ENCODE measurements at regions not wholly inside any gene's neighbourhood (a gene's known extent, or its start where the extent isn't known, plus 50 kb on each side); places are given as distances from the start of the nearest gene placed in this dataset.

DNA sequence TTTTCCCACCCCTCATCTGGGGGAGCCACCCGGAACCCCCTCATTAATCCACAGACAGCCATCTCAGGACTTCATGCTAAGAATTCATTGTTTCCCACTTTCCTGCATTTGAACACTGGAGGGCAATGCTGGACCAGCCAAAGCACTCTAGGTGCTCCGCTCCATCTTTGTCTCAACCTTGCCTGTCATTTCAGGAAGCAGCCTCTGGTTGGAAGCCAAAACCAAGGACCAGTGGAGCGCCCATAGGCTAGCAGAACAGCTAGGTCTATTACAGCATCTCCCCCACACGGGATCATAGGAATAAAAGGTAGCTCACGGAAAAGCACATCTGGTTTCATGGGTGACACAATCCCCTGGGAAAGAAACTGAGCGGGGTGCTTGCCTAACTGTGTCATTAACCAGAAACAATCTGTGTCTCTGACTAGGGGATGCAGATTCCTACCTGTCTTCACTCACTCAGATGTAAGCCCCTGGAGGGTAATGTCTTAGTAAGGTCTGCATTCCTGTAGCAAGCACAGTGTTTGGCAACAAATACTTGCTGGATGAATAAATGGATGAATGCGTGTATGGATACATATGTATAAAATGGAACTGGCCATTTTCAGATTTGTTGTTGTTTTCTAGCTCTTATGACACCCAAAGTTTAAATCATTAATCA is 197.0 kb downstream of the DAD1 start:
- TF ChIP-seq, protein P1, sequence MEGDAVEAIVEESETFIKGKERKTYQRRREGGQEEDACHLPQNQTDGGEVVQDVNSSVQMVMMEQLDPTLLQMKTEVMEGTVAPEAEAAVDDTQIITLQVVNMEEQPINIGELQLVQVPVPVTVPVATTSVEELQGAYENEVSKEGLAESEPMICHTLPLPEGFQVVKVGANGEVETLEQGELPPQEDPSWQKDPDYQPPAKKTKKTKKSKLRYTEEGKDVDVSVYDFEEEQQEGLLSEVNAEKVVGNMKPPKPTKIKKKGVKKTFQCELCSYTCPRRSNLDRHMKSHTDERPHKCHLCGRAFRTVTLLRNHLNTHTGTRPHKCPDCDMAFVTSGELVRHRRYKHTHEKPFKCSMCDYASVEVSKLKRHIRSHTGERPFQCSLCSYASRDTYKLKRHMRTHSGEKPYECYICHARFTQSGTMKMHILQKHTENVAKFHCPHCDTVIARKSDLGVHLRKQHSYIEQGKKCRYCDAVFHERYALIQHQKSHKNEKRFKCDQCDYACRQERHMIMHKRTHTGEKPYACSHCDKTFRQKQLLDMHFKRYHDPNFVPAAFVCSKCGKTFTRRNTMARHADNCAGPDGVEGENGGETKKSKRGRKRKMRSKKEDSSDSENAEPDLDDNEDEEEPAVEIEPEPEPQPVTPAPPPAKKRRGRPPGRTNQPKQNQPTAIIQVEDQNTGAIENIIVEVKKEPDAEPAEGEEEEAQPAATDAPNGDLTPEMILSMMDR (IDR thresholded peaks at IDR 0.05; ENCODE audit: low read depth, low read length), result peak; percentile 73
- peak; percentile 68 for DNase-seq
- Histone ChIP-seq H3K36me3 (no peaks in the 10 kb centered on the region), H3K4me3 (ENCODE audit: low read depth, low read length) (no peak overlapping the region), H3K27ac (no peak overlapping the region), H3K27me3 (ENCODE audit: insufficient read depth, low read depth, severe bottlenecking) (peaks cover 50% of the 10 kb centered on the region), H3K9me3 (ENCODE audit: severe bottlenecking) (no peaks in the 10 kb centered on the region)

DNA sequence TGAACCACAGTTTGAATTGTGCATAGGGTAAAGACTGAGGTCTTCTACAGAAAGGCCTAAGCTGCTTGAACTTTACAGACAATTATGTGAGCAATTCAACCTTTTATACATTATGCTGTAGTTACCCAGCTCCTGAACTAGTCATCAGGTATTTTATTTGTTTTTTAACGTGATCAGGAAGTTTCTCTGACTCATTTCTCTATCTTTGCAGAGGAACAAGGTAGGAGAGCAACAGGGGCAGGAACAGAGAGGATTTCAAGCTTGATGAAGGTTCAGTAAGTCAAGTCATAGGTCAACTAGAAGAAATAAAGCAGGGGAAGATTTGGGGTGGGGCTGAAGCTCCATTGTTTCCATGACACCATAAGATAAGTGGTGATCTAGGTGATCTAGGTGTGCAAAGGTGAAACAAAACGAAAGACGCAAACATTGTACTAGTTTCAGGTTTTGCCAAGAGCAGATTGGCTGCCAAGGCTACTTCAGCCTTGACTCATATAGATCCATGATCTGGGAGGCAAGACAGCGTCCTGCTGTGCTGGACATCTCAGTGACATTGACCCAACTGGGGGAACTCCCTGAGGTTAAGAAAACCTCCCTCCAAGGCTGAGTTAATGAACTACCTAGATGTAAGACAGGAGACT is 198.1 kb downstream of the DAD1 start:
- no peak for DNase-seq
- Histone ChIP-seq H3K36me3 (no peaks in the 10 kb centered on the region), H3K27me3 (ENCODE audit: insufficient read depth, low read depth, severe bottlenecking) (peaks cover 56% of the 10 kb centered on the region), H3K27ac (no peak overlapping the region), H3K4me3 (ENCODE audit: low read depth, low read length) (no peak overlapping the region), H3K9me3 (ENCODE audit: severe bottlenecking) (no peaks in the 10 kb centered on the region)
- TF ChIP-seq, protein P1 (IDR thresholded peaks at IDR 0.05; ENCODE audit: low read depth, low read length), result no peak

DNA sequence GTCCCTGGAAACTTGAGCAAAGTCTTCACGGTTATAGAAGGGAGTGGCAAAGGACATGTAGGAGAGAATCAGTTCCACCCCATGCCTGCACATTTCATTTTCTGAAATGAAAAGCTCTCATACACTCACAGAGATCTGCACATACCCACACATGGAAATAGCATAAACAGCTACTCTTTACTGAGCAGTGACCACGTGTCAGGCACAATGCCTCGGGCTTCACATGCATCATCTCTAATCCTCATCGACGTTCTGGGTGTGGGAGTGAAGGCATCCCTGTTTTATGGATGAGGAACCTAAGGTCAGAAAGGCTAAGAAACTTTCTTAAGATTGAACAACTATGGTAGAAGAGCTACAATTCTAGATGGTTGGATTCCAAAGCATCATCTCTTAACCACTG is 198.8 kb downstream of the DAD1 start:
- TF ChIP-seq, protein P1 (IDR thresholded peaks at IDR 0.05; ENCODE audit: low read depth, low read length), result no peak
- H3K4me3 ChIP-seq (ENCODE audit: low read depth, low read length), result no peak overlapping the region
- H3K27ac ChIP-seq, result no peak overlapping the region
- H3K9me3 ChIP-seq (ENCODE audit: severe bottlenecking), result no peaks in the 10 kb centered on the region
- H3K36me3 ChIP-seq, result no peaks in the 10 kb centered on the region
- peaks cover 55% of the 10 kb centered on the region for H3K27me3 ChIP-seq (ENCODE audit: insufficient read depth, low read depth, severe bottlenecking)
- no peak for DNase-seq

DNA sequence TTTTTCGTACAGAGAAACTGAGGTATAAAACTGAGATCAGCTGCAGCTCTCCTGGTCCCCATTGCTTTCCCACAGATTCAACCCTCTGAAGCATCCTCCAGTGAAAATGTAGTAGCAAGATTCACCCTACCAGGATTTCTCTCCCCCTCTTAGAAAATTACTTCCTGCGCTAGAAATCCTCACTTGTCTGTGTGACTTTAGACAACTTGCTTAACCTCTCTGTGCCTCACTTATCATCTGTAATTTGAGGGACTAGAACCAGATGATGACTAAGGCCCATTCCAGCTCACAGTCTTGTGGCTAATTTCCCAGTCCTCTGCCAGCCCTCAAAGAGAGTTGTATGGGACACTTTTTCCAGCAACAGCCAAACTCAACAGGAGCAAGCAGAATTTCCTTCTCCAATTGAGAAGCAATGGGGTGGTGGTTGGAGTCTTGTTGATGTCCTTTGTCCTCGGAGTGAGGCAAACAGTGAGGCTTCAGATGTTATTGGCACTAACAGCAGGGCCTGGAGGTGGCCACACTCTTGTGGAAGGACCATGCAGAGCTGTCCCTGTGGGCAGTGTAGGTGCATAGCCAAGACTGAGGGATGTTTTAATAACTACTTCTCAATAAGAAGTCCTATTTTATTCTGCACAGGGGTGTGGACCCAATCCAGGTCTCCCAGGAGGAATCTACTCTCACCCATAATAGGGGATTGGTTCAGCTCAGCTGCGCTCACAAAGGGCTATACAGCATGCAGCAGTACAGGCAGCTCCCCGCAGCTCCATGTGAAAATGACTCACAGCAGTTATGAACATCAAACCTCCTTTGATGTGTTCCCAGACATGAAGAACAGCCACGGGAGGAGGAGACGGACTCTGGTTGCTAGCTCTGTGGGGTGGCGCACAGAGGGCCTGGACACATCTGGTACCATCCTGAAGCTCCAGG is 200.1 kb downstream of the DAD1 start:
- Histone ChIP-seq H3K27ac (no peak overlapping the region), H3K36me3 (no peaks in the 10 kb centered on the region), H3K27me3 (ENCODE audit: insufficient read depth, low read depth, severe bottlenecking) (peaks cover 61% of the 10 kb centered on the region), H3K4me3 (ENCODE audit: low read depth, low read length) (no peak overlapping the region), H3K9me3 (ENCODE audit: severe bottlenecking) (no peaks in the 10 kb centered on the region)
- DNase-seq, result no peak
- TF ChIP-seq, protein P1 (IDR thresholded peaks at IDR 0.05; ENCODE audit: low read depth, low read length), result no peak

DNA sequence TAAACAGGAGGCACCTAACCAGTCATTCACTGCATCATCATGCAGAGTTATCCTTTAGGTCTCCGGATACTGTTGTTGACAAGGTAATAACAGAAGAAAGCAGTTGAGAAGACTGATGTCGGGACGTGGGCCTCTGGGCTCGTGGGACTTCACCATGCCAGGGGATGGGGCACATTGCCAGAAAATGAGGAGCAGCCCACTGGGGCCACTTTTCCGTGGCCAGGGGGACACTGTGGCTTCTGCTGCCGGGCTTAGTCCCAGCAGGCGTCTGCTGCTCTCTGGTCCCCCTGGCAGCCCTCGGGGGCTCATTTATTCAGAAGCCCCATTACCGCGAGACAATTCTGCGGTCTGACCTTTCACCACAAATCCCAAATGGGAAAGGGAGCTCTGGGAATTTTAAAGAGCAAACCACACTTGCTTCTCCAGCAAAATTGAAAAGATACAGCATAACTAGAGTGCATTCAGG is 201.2 kb downstream of the DAD1 start:
- TF ChIP-seq, protein P1 (IDR thresholded peaks at IDR 0.05; ENCODE audit: low read depth, low read length), result no peak
- H3K9me3 ChIP-seq (ENCODE audit: severe bottlenecking), result no peaks in the 10 kb centered on the region
- H3K36me3 ChIP-seq, result no peaks in the 10 kb centered on the region
- DNase-seq, result no peak
- H3K27me3 ChIP-seq (ENCODE audit: insufficient read depth, low read depth, severe bottlenecking), result peaks cover 61% of the 10 kb centered on the region
- H3K4me3 ChIP-seq (ENCODE audit: low read depth, low read length), result no peak overlapping the region
- H3K27ac ChIP-seq, result no peak overlapping the region
